Effector CD8-positive, alpha-beta T cell (primary cell): ENCODE measurements at regions not wholly inside any gene's neighbourhood (a gene's known extent, or its start where the extent isn't known, plus 50 kb on each side); places are given as distances from the start of the nearest gene placed in this dataset.
"Not testable (repeated sequence)": the region's sequence is repeated elsewhere in the genome, so short reads cannot be mapped to it uniquely, and the experiment has no call there.

ENCODE experiments used
- DNase-seq: peaks from one replicate; lab custom pipeline; 2025; lab: John Stamatoyannopoulos, UW

DNA sequence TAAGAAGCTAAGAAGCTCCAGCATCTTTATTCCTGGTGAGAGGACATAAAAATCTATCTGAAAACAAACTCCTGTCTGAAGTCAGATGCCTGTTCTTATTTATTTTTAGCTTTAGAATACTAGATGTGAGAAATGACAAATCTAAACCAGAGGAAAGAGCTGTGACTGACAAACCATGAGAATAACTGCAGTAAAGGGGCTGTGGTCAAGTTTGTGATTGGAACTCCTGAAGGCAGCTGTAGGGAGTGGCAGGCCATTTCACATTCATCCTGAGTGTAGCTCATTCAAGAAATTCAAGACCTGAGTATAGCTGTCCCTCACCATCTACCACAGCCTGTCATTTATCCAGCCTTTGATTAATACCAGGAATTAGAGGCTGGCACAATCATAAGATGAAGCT lies 718.8 kb downstream of the BRINP1 start:
- no peak for DNase-seq

DNA sequence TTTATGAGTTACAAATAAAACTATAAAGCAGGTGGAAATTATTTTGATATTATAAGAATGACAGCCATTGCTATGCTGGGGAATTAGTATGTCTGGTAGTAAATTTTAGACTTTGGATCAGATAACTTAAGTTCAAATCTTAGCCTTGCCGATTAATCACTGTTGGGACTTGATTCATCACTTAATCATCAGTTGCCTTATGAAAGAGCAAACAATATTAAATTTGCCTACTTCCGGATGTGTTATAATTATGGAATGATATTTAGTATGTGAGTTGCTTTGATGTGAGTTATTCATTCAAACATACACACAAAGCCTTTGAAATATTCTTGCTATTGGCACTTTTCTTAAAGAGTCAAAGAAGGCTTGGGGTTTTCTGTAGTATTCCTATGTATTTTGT lies 717.7 kb downstream of the BRINP1 start:
- DNase-seq, result no peak

DNA sequence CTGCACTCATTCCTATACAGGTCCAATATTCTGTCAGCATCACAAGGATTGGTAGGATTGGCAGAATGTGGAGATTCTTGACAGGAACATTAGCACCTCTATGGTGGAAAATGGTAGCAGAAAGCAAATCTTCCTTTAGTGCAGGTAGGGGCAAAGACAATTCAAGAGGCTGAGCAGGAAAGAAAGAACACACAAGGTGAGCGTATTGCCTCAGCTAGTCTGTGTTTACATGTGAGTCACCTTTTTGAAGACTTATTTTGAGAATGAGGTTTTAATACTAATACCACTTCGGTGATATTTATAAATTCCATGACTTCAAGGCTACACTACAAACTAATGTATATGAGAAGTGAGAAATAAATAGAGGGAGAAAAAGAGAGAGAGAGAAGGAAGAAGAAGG lies 717.0 kb downstream of the BRINP1 start:
- DNase-seq, result no peak

DNA sequence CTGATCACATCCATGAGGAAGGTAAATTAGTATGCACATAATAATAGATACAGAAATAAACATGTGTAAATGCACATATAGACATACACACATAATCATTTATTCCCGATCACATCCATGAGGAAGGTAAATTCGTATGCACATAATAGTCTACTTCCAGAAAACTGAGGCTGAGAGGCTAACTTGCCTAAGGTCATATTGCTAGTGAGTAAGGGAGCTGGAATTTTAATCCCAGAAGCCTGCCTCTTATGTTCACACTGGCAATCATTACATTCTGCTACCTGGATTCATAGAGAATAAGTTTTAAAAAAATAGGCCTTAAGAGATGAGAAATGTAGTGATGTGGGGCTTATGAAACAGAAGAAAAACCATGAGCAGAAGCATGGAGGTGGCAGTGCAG lies 716.3 kb downstream of the BRINP1 start:
- no peak for DNase-seq

DNA sequence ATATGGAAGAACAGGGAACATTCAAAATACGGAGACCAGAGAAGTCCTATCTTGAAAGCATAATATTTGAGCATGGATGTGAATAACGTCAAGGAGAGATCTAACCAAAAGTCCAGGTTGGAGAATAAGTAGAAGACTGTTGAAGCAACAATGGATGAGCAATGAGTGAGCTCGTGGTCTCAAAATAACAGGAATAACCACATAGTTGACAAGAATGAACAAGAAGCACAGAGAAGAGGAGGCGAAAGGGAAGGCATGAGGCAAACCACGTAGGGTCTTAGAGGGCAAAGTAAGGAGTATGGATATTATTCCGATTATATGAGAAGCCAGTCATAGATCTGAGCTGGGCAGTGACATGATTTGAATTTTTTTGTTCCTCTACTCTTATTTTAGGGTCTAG lies 710.2 kb downstream of the BRINP1 start:
- DNase-seq, result no peak

DNA sequence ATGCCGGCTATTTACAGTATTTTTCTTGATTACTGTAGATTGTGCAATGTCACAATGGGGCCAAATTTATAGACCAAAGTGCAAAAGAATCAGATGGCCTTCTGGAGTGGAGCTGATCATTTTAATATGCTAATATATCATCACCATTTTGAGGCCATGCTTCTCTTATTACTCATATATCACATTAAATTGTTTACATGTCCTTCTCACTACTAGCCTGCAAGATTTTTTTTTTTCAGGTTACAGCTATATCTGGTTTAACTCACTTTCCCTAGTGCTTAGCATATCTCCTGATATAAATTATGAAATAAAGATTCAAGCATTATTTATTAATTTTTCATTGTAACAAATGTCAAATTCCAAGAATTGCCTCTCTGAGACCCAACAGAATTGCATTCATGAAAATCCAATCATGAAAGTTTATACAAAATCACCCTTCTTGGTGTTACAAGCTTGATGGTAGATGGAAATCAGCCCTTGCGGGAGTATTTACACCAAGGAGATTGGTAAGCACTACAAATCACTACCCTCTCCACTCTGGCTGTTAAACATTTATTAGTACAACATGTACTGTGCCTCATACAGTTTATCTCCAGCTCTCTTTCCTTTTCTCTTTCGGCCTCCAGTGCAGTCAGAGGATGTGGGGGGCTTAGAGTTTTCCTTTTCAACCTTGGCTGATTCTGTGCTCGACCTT lies 703.9 kb downstream of the BRINP1 start:
- DNase-seq, result no peak

DNA sequence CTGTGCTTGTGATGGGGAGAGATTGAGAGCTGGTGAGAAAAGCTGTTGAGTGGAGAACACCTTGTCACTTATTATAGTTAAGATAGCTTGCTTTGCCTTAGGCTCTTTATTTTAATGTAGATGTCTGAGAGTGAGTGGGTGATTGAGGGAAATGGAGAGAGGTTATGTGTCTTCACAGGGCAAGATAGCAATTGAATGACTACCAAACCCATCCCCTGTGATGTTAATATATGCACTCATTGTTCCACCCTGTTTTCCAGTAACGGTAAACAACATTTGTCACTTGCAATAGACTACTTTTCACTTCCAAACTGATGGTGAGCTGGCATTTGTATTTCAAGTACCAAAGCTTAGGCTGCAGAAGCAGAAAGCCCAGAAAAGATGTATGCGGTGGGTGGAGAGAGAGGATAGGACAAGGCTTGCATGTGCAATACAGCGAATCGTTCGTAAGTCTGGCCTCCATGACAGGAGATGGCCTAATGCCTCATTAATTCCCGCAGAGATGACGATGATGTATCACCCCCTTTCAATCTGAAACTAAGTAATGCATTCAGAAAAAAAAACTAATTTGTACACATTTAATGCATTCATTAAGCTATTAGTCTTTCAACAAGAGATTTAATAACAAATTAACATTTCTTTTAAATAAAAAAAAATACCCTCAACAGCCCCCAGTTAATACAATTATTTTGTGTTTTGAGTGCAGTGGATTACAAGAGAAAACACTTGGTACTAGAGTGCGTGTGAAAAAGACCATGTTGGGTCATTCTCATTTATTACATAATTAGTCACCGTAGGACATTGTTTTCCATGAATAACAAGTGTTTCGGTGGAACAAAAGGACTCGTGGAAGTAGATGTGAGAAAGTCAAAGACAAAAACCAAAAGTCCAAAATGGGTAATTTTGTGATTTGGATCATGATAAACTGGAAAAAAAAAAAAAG lies 699.0 kb downstream of the BRINP1 start:
- DNase-seq, result no peak

DNA sequence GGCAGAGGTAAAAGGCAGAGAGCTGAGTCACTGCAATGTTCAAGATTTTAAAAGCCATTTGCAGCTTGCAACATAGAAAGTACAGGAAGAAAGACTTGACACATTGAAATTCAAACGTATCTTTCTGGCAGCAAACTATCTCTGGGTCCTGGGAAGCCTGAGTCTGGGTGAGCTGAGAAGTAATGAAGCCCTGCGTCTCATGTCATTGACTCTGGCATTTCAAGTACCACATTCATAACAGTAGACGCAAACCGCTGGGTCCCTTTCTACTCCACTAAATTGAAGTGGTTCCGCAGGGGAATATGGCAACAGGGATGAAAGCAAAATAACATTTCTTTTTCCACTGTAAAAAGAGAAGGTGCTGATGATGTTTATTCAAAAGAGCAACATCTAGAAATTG lies 694.3 kb downstream of the BRINP1 start:
- DNase-seq, result no peak

DNA sequence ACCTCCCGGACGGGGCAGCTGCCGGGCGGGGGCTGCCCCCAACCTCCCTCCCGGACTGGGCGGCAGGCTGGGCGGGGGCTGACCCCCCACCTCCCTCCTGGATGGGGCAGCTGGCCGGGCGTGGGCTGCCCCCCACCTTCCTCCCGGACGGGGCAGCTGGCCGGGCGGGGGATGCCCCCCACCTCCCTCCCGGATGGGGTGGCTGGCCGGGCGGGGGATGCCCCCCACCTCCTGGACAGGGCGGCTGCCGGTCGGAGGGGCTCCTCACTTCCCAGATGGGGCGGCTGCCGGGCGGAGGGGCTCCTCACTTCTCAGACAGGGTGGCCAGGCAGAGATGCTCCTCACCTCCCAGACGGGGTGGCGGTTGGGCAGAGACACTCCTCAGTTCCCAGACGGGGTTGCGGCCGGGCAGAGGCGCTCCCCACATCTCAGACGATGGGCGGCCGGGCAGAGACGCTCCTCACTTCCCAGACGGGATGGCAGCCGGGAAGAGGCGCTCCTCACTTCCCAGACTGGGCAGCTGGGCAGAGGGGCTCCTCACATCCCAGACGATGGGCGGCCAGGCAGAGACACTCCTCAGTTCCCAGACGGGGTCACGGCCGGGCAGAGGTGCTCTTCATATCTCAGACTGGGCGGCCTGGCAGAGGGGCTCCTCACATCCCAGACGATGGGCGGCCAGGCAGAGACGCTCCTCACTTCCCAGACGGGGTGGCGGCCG lies 691.1 kb downstream of the BRINP1 start:
- not testable (repeated sequence) for DNase-seq

DNA sequence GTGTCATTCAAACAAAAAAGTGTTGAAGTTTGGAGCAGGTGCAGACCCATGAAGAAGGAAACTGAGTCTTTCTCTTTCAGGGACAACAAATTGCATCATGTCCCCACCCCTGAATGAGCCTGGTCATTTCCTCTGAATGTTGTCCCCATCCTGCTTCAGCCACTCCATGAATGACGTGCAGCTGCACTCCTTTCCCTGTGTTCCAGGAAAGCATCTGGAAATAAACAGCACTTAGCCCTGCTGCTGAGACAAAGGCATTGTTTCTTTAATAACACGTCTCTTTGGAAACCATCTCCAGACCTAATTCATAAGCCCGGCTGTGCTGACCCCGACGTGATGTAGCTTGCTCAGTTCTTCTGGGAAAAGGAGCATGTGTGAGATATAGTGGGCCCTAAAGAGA lies 682.3 kb downstream of the BRINP1 start:
- DNase-seq, result no peak

DNA sequence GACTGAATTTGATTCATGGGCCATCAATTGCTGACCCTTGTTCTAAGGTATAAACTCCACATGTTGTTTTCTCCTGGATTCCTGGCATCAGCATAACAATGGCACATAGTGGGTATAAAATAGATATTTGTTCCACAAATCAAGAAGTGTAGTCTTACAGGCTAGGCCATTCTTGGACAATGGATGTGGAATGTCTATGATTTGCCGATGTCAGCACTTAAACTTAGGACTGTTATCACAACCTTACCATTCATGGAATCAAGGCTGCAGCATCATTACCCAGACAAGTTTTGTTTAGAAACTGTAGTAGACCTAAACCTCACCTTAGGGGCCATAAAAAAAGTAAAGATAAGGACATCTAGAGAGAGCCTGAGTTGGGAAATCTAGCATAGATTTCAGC lies 680.0 kb downstream of the BRINP1 start:
- no peak for DNase-seq

DNA sequence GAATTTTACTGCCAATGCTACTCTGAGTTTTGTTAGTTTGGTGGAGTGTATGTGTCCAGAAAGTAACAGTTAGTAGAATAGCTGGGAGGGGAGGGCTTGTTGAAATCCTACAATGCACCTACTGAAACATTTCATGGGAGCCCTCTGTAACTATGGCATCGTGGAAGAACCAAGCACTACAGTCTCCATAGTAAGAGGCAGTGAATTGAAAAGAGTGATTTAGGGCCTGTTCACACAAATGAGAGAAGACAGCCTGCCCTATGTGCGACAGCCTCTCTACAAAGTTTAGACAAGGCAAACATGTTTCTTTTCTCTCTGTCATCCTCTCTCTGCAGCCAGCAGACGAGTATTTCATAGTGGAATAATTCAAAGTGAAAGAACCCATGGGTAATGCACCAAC lies 676.6 kb downstream of the BRINP1 start:
- no peak for DNase-seq

DNA sequence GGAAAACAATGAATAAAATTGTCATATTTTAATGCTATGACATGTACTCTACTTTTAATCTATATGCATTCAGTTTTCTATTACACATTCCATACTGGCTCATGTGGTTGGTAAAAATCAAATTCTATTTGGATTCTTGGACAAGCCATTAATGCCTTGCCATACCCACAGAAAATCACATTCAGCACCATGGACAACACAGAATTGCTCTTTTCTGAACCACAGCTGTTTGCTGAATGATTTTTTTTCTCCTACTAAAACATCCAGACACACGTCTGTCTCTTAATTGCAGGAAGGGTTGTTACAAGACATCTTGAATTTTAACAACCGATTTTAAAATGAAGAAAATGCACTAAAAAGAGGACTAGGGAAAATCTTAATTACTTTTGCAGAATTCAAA lies 675.6 kb downstream of the BRINP1 start:
- DNase-seq, result no peak

DNA sequence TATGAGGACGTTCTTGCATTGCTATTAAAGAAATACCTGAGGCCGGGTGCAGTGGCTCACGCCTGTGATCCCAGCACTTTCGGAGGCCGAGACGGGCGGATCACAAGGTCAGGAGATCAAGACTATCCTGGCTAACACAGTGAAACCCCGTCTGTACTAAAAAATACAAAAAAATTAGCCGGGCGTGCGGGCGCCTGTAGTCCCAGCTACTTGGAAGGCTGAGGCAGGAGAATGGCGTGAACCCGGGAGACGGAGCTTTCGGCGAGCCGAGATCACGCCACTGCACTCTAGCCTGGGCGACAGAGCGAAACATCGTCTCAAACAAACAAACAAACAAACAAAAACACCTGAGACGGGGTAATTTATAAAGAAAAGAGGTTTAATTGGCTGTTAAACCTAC lies 674.0 kb downstream of the BRINP1 start:
- DNase-seq, result not testable (repeated sequence)

DNA sequence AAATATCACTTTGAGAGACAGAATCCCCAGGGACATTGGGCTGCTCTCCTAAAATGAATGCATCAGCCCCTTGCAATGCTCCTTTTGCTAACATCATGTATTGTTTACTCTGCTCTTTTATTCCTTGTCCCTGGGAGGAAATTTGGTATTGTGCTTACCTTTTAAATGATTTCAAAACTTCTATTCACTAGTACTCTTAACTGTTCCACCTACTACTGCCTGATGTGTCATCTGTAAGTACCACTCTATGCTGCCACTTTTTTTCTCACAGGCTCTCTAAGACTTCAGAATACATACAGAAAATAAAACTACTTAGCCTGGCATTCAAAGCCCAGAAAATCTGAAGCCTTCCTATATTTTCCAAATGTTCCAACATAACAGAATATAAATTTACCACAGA lies 667.2 kb downstream of the BRINP1 start:
- DNase-seq, result no peak

DNA sequence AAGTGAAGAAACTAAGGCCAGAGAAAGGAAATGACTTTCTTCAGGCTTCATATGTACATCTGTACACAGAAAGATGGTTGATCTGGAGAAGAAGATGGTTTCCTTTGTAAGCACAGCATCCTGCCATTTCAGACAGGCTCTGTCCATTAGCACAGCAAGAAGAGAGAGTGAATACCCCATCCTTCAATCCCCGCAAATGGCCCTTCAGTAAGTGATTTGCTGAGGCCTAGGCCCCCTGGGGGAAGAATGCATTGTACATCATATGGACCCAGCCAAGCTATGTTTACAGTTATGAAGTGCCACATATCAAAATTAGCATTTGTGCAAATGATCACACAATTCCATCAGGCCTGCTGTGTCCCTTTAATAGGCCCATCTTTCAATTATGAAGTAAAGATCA lies 657.4 kb downstream of the BRINP1 start:
- DNase-seq, result no peak

DNA sequence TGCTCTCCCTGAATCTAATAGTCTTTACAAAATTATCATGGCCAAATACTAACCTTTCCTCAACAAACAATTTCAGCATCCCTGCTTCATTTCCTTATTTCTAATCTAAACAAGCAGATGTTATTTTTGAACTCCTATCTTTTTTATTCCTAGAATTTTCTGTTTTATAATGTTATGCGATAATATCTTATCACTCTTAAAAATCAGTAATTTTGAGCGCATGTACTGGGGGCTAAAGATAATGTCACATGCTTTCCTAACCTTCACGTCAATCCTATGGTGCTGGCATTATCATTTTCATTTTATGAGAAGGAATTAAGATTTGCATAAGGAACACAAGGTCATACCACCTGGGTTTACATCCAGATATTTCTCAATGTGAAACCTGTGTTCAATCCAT lies 648.0 kb downstream of the BRINP1 start:
- DNase-seq, result no peak

DNA sequence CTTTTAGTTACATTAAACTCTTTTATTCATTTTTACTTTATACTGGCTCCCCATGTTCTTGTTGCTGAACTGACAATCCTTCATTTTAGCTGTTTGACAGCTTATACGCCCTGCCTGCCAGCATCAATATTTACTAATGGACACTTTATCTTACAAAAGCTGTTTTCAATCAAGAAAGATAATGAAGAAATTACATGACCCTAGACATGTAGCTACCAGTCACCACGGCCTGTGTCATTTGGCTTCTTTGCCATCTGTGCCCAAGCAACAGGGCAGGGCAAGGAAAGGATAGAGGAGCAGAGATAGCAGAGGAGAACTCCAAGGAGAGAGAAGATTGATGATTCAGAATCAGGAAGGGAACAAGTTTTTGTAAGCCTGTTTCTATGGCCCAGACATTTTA lies 647.3 kb downstream of the BRINP1 start:
- no peak for DNase-seq

DNA sequence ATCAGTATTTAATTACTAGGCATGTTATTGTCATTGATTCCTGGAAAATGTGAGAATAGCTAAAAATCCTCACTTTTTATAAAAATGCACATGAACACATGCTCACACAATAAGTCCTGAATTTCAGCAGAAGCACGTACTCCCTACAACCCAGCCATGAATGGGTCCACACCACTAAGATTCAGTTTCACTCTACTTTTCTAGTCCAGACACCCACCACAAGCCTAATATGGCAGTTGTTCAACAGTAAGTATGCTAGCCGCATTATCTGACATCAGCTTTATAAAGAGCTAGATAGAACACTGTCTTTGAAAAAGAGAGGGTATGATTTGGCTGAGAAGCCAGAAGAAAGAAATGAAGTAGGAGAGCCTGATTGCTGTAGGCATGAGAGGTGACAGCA lies 639.3 kb downstream of the BRINP1 start:
- no peak for DNase-seq

DNA sequence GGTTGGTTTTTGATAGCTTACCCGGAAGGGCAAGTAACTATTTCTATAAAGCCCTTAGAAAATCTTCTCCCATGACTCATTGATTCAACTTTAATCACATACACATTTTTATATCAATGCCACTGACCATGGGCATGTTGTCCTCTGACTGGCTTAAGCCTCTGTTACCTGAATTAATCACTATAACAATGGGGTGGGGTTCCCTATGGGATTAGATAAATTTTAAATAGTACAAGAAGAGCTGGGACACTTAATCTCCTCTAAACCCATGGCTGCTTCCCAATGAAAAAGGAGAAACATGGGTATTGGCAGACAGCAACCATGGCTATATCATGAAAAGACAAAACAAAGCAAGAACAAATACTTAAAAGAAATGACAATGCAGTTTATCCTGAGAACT lies 636.2 kb downstream of the BRINP1 start:
- DNase-seq, result no peak

DNA sequence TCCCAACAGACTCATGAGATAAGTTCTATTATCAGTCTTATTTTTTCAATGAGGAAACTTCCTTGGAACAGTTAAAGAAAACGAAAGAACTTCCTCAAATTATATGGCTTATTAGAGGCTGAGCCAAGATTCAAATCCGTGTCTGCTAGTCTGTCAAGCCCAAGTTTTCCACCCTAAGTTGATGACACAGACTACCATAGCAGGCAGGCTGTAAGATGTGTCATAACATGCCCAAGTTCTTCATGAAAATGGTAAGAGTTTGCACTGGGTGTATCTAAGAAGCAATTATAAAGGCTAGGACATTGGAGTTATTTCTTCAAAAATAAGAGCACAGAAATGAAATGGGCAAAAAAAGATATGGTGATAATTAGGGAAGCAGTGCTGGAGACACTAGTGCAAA lies 634.5 kb downstream of the BRINP1 start:
- no peak for DNase-seq

DNA sequence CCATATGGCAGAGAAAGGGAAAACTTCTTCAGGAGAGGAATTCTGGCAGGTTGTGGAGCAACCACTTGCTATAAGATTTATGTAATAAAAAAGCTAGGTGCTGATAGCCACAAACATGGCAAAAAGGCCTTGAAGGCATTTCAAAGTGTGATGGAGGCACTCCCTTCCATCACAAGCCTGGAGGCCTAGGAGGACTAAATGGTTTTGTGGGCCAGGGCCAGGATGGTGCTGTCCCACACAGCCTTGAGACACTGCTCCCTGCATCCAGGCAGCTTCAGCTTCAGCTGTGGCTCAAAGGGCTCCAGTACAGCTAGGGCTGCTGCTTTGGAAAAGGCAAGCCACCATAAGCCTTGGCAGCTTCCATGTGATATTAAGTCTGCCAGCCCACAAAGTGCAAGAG lies 632.8 kb downstream of the BRINP1 start:
- no peak for DNase-seq
